Subcutaneous abdominal adipose tissue (tissue), 5 donors: ENCODE measurements at regions not wholly inside any gene's neighbourhood (a gene's known extent, or its start where the extent isn't known, plus 50 kb on each side); places are given as distances from the start of the nearest gene placed in this dataset.

ENCODE experiments used
- H3K27ac ChIP-seq: one replicate; pipeline ENCODE4 v1.7.0; 2013; ENCODE audit warnings: low read depth, mild to moderate bottlenecking, inconsistent platforms, low read length, moderate library complexity
- H3K27me3 ChIP-seq, 5 donors: one replicate each; pipeline ENCODE4 v1.7.0; 2013; ENCODE audit warnings: low read length in 5 of 5, inconsistent platforms in 1 of 5; ENCODE audit not compliant: control insufficient read depth in 5 of 5, insufficient read depth in 4 of 5
- H3K36me3 ChIP-seq, 5 donors: one replicate each; pipeline ENCODE4 v1.7.0; 2013; ENCODE audit warnings: low read length in 5 of 5; ENCODE audit not compliant: control insufficient read depth in 5 of 5, insufficient read depth in 5 of 5
- H3K4me1 ChIP-seq, 5 donors: one replicate each; pipeline ENCODE4 v1.7.0; 2013; ENCODE audit warnings: low read length in 5 of 5, mild to moderate bottlenecking in 3 of 5, moderate library complexity in 1 of 5; ENCODE audit not compliant: control insufficient read depth in 5 of 5, insufficient read depth in 5 of 5
- H3K4me3 ChIP-seq, 5 donors: one replicate each; pipeline ENCODE4 v1.7.0; 2013; ENCODE audit warnings: low read length in 5 of 5, low read depth in 1 of 5
- H3K9ac ChIP-seq, 5 donors: one replicate each; pipeline ENCODE4 v1.7.0; 2013; ENCODE audit warnings: low read length in 5 of 5, mild to moderate bottlenecking in 4 of 5, moderate library complexity in 3 of 5
- H3K9me3 ChIP-seq, 5 donors: one replicate each; pipeline ENCODE4 v1.7.0; 2013; ENCODE audit warnings: low read length in 5 of 5; ENCODE audit not compliant: control insufficient read depth in 5 of 5
- donor health status: healthy.
- donor health status: healthy.
- donor health status: healthy.
- donor health status: healthy.
- donor health status: healthy.

DNA sequence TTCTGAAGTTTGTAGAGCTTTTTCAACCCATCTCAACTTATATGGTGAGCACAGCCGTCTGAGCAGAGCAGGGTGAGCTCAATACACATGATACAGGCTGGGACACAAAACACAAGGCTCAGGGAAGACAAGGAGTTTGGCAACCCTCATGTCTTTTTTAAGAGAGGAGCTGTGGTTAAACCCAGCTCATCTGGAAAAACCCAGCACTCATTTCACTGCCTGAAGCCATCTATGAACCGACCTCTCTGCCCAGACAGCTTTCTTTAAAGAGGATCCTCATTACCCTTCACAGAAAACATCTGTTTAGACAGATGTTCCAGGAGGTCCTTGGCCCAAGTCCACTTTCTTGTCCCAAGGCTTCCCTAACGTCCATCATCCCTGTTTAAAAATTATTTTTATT is 170.0 kb upstream of the TSHZ3 start:
- Histone ChIP-seq H3K4me1 (no peaks in the 10 kb centered on the region), H3K27me3 (peaks cover 0 to 4% (median 0%) of the 10 kb centered on the region in 5 donors), H3K27ac (no peak overlapping the region)

GRCh38 chr19:31519908-31520307 is 170.7 kb upstream of the TSHZ3 start:
- no peak overlapping the region for H3K9ac ChIP-seq
- H3K9me3 ChIP-seq, result peaks cover 0 to 17% (median 10%) of the 10 kb centered on the region in 5 donors
- no peak overlapping the region for H3K4me3 ChIP-seq
- H3K36me3 ChIP-seq, result no peaks in the 10 kb centered on the region
- peaks cover 0 to 4% (median 0%) of the 10 kb centered on the region in 5 donors for H3K27me3 ChIP-seq
- no peaks in the 10 kb centered on the region for H3K4me1 ChIP-seq
- no peak overlapping the region for H3K27ac ChIP-seq

More for the DNA sequence above, 170.0 kb upstream of the TSHZ3 start:
- Histone ChIP-seq H3K36me3 (no peaks in the 10 kb centered on the region), H3K4me3 (no peak overlapping the region), H3K9ac (no peak overlapping the region), H3K9me3 (peaks cover 0 to 14% (median 6%) of the 10 kb centered on the region in 5 donors)

DNA sequence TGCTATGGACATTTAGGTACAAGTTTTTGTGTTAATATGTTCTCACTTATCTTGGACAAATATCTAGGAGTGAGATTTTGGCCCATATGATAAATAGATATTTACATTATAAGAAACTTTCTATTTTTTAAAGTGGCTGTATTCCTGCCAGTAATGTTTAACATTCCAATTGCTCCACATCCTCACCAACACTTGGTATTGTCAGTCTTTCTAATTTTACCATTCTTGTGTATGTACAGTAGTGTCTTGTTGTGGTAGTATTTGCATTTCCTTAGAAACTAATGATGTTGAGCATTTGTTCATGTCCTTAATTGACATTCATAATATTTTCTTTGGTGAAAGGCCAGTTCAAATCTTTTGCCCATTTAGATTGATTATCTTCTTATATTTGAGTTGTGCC is 171.4 kb upstream of the TSHZ3 start:
- H3K4me3 ChIP-seq, result no peak overlapping the region
- no peaks in the 10 kb centered on the region for H3K36me3 ChIP-seq
- H3K27me3 ChIP-seq, result peaks cover 0 to 4% (median 0%) of the 10 kb centered on the region in 5 donors
- no peaks in the 10 kb centered on the region for H3K4me1 ChIP-seq
- no peak overlapping the region for H3K27ac ChIP-seq
- no peak overlapping the region for H3K9ac ChIP-seq
- peaks cover 0 to 21% (median 11%) of the 10 kb centered on the region in 5 donors for H3K9me3 ChIP-seq

- H3K9me3 ChIP-seq, result peaks cover 11 to 41% (median 25%) of the 10 kb centered on the region in 5 donors
- no peak overlapping the region for H3K4me3 ChIP-seq
- no peaks in the 10 kb centered on the region for H3K4me1 ChIP-seq
- no peaks in the 10 kb centered on the region for H3K27me3 ChIP-seq
- H3K9ac ChIP-seq, result no peak overlapping the region
- no peaks in the 10 kb centered on the region for H3K36me3 ChIP-seq
- no peak overlapping the region for H3K27ac ChIP-seq
Measured at GRCh38 chr19:31525610-31526147, 176.4 kb upstream of the TSHZ3 start.

GRCh38 chr19:31527443-31527842 is 178.2 kb upstream of the TSHZ3 start:
- H3K9ac ChIP-seq, result no peak overlapping the region
- H3K36me3 ChIP-seq, result no peaks in the 10 kb centered on the region
- H3K27me3 ChIP-seq, result no peaks in the 10 kb centered on the region
- no peak overlapping the region for H3K27ac ChIP-seq
- H3K4me3 ChIP-seq, result peak overlapping the region in 1 of 5 donors; percentile 16
- H3K4me1 ChIP-seq, result no peaks in the 10 kb centered on the region
- peaks cover 11 to 39% (median 24%) of the 10 kb centered on the region in 5 donors for H3K9me3 ChIP-seq

- H3K4me3 ChIP-seq, result no peak overlapping the region
- no peak overlapping the region for H3K27ac ChIP-seq
- no peaks in the 10 kb centered on the region for H3K27me3 ChIP-seq
- H3K4me1 ChIP-seq, result no peaks in the 10 kb centered on the region
- peaks cover 11 to 39% (median 24%) of the 10 kb centered on the region in 5 donors for H3K9me3 ChIP-seq
- H3K36me3 ChIP-seq, result no peaks in the 10 kb centered on the region
- no peak overlapping the region for H3K9ac ChIP-seq
Measured at GRCh38 chr19:31528261-31528660, 179.0 kb upstream of the TSHZ3 start.

- Histone ChIP-seq H3K27me3 (no peaks in the 10 kb centered on the region), H3K36me3 (no peaks in the 10 kb centered on the region), H3K4me1 (no peaks in the 10 kb centered on the region), H3K4me3 (no peak overlapping the region), H3K9me3 (peaks cover 11 to 39% (median 21%) of the 10 kb centered on the region in 5 donors), H3K9ac (no peak overlapping the region), H3K27ac (no peak overlapping the region)
Measured at GRCh38 chr19:31529121-31529520, 179.9 kb upstream of the TSHZ3 start.

DNA sequence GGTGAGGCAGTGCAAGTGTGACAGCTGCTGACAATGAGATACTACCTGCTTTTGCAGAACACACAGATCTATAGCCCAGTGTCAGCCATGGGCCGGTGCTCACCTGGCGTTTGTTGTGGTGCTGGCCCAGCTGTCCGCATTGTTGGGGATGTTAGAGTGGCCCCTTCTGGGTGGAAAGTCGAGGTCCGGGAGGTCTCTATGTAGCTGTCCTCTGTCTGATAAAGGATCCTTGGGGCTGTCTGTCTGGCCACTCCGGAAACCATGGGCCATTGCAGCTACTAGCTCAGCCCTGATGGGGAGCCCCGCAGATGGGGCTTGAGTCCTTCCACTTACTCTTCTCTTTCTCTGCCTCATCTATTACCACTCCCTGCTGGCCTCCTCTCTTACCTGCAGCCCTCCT is 181.5 kb upstream of the TSHZ3 start:
- Histone ChIP-seq H3K36me3 (no peaks in the 10 kb centered on the region), H3K9ac (no peak overlapping the region), H3K27me3 (no peaks in the 10 kb centered on the region), H3K4me1 (no peaks in the 10 kb centered on the region), H3K9me3 (peaks cover 11 to 30% (median 19%) of the 10 kb centered on the region in 5 donors), H3K27ac (no peak overlapping the region), H3K4me3 (no peak overlapping the region)

- Histone ChIP-seq H3K9ac (no peak overlapping the region), H3K27me3 (no peaks in the 10 kb centered on the region), H3K27ac (no peak overlapping the region), H3K4me1 (no peaks in the 10 kb centered on the region), H3K9me3 (peaks cover 10 to 26% (median 17%) of the 10 kb centered on the region in 5 donors), H3K4me3 (no peak overlapping the region), H3K36me3 (no peaks in the 10 kb centered on the region)
Measured at GRCh38 chr19:31531326-31531725, 182.1 kb upstream of the TSHZ3 start.

- Histone ChIP-seq H3K36me3 (no peaks in the 10 kb centered on the region), H3K9ac (no peak overlapping the region)
Measured at GRCh38 chr19:31532034-31532433, 182.8 kb upstream of the TSHZ3 start.

More at GRCh38 chr19:31532034-31532433, 182.8 kb upstream of the TSHZ3 start:
- no peaks in the 10 kb centered on the region for H3K27me3 ChIP-seq
- H3K4me3 ChIP-seq, result no peak overlapping the region
- peaks cover 3 to 20% (median 10%) of the 10 kb centered on the region in 5 donors for H3K9me3 ChIP-seq
- no peak overlapping the region for H3K27ac ChIP-seq
- H3K4me1 ChIP-seq, result no peaks in the 10 kb centered on the region
